Stimulated activated naive CD8-positive, alpha-beta T cell treated with anti-CD3 and anti-CD28 coated beads, Interleukin-15, Interleukin-2, amounts not matched to agents 100 ng/mL and 50 ng/mL, for 24 hours (primary cell): ENCODE measurements at regions not wholly inside any gene's neighbourhood (a gene's known extent, or its start where the extent isn't known, plus 50 kb on each side); places are given as distances from the start of the nearest gene placed in this dataset.

Experiments used
- H3K27ac Mint-ChIP-seq: one replicate; pipeline ENCODE4 v1.8.0; 2021; ENCODE audit warnings: mild to moderate bottlenecking, mixed read lengths
- H3K27me3 Mint-ChIP-seq: one replicate; pipeline ENCODE4 v1.8.0; 2021; ENCODE audit warnings: mixed read lengths
- H3K36me3 Mint-ChIP-seq: one replicate; pipeline ENCODE4 v1.8.0; 2021; ENCODE audit warnings: low read depth, mixed read lengths
- H3K4me1 Mint-ChIP-seq: one replicate; pipeline ENCODE4 v1.8.0; 2021; ENCODE audit warnings: low read depth, mixed read lengths
- H3K4me3 Mint-ChIP-seq: one replicate; pipeline ENCODE4 v1.8.0; 2021; ENCODE audit warnings: mild to moderate bottlenecking, mixed read lengths
- H3K9me3 Mint-ChIP-seq: one replicate; pipeline ENCODE4 v1.8.0; 2021; ENCODE audit warnings: mixed read lengths

DNA sequence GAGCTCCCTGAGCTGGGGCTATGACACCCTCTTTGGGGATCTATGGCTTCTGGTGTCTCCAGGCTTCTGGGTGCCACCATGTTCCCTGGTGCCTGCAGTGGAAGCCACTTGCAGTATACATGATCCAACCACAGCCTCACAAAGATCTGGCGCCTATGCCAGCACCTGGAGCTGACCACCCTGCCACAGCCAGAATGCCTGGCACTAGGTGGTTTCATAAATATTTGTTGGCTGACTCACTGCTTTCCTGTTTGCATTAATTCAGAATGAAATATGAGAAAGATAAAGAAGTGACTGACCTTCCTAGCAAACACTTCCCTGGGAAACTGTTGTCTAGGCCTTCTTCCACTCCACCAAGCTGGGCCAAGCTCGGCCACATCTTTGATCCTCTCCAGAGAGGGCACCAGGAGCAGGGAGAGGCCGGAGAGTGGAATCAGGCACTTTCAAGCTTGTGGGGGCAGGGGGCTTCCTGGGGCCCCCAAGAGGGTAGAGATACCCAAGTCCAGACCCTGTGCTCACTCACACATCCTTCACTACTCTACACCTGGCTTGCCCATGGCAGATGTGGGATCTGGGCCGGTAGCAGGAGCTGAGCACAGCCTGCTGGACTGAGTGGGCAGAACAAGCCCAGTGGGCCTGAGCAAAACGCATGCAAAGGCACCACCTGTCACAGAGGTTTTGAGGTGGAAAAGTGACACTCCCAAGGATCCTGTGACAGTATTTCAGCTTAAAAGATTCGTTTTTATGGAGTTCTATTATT lies 565.7 kb downstream of the SLC4A3 start:
- no peak overlapping the region for H3K27ac Mint-ChIP-seq
- H3K4me3 Mint-ChIP-seq: no peak overlapping the region
- H3K36me3 Mint-ChIP-seq: no peaks in the 10 kb centered on the region
- no peaks in the 10 kb centered on the region for H3K4me1 Mint-ChIP-seq
- H3K9me3 Mint-ChIP-seq: peaks cover 9% of the 10 kb centered on the region
- H3K27me3 Mint-ChIP-seq: no peaks in the 10 kb centered on the region

- no peaks in the 10 kb centered on the region for H3K4me1 Mint-ChIP-seq
- no peaks in the 10 kb centered on the region for H3K36me3 Mint-ChIP-seq
- peaks cover 9% of the 10 kb centered on the region for H3K9me3 Mint-ChIP-seq
- H3K27me3 Mint-ChIP-seq: no peaks in the 10 kb centered on the region
- no peak overlapping the region for H3K27ac Mint-ChIP-seq
- no peak overlapping the region for H3K4me3 Mint-ChIP-seq
These were observed 567.5 kb downstream of the SLC4A3 start for GRCh38 chr2:220194630-220195584.

DNA sequence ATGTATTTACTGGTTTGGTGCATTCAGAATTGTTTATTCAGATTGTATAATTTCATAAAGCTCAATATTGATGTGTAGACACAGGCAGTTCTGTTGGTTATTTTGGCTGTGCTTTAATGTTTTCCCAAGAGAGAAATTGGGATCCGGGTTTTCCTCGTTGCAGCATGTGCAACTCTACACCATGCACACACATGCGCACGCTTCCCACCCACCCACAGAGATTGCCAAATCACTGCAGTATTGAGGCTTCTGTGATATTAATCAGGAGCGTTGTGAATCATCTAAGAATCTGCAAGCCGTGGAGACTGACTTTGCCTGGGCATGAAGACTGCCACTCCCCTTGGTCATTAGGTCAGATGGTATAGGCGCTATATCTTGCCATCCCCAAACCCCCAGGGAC lies 571.5 kb downstream of the SLC4A3 start:
- H3K4me1 Mint-ChIP-seq: no peaks in the 10 kb centered on the region

DNA sequence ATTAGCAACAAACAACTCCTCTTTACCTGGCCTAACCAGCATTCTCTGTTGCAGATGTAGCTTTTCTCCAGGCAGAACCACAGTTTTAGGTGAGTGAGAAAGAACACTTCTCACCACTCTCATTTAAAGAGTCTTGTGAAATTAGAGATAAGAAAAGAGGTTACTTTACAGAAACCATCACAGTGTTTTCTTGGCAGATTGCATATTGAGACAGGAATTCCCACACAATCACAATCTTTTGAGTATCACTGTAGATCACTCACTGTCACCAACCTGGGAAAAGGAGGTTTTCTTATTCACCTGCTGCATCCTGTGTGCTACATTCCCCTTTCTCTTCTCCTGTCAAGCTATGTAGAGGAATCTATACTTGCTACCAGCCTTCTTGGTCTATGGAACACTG lies 574.6 kb downstream of the SLC4A3 start:
- Mint-ChIP-seq H3K9me3 (peaks cover 6% of the 10 kb centered on the region), H3K4me3 (no peak overlapping the region), H3K27ac (no peak overlapping the region), H3K4me1 (no peaks in the 10 kb centered on the region), H3K27me3 (no peaks in the 10 kb centered on the region), H3K36me3 (no peaks in the 10 kb centered on the region)

More for the DNA sequence above, 571.5 kb downstream of the SLC4A3 start:
- no peaks in the 10 kb centered on the region for H3K36me3 Mint-ChIP-seq
- H3K9me3 Mint-ChIP-seq: peaks cover 11% of the 10 kb centered on the region
- H3K27me3 Mint-ChIP-seq: no peaks in the 10 kb centered on the region
- no peak overlapping the region for H3K27ac Mint-ChIP-seq
- H3K4me3 Mint-ChIP-seq: no peak overlapping the region

- Mint-ChIP-seq H3K27me3 (no peaks in the 10 kb centered on the region), H3K4me3 (no peak overlapping the region), H3K36me3 (no peaks in the 10 kb centered on the region), H3K9me3 (peaks cover 4% of the 10 kb centered on the region), H3K4me1 (no peaks in the 10 kb centered on the region), H3K27ac (no peak overlapping the region)
These were observed 581.7 kb downstream of the SLC4A3 start for GRCh38 chr2:220209093-220209492.

DNA sequence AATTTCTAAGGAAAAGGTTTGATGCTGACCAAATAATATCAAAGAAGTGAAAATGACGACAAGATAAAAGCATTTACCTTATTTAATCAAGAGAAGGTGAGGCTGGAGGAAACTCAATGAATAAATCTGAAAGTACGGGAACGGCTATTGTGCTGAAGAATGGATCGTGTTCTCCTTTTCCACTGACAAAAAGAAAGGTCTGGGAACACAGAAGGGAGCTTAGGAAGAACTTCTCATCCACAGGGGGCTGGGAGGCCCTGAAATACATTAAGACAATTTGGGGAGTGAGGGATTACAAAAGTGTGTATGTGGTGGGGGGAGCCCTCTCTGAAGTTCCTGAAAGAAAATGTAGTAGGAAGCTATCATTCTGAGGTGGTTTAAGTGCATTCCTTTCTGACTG lies 582.3 kb downstream of the SLC4A3 start:
- Mint-ChIP-seq H3K4me3 (no peak overlapping the region), H3K9me3 (peaks cover 4% of the 10 kb centered on the region), H3K27me3 (no peaks in the 10 kb centered on the region), H3K36me3 (no peaks in the 10 kb centered on the region), H3K27ac (no peak overlapping the region), H3K4me1 (no peaks in the 10 kb centered on the region)

DNA sequence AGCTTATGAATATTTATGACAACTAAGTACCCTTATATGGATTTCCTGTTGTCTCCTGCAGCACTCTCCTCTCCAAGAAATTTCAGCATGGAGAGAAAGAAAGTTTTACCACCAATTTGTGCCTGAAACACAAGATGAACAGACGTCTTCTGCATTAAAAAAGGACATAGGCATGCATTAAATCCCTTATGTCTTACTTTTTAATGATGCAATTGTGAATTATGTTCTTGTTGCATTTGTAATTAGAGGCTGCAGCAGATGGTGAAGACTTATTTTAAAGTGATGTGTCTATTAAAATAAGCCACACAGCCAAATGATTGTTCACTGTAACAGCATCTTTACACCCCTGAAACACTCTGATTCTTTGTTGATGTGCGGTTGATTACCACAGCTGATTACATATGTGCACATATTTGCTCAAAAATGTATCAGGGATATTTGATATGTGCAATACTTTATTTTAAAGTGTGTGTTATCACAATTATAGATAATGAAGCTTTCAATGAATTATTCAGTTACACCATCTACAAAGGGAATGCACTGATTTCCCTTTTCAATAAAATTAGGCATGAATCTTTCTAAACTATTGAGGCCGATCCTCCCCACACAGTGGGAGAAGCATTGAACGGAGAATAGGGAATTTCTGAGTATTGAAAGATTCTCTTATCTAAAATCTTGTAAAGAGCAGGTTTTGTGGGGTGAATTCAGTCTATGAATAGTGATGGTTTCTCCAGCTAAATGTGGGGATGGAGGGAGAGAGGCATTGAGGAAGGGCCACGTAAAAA lies 585.1 kb downstream of the SLC4A3 start:
- no peaks in the 10 kb centered on the region for H3K4me1 Mint-ChIP-seq
- H3K36me3 Mint-ChIP-seq: no peaks in the 10 kb centered on the region
- no peak overlapping the region for H3K27ac Mint-ChIP-seq
- peaks cover 4% of the 10 kb centered on the region for H3K9me3 Mint-ChIP-seq
- H3K4me3 Mint-ChIP-seq: no peak overlapping the region
- no peaks in the 10 kb centered on the region for H3K27me3 Mint-ChIP-seq

- H3K9me3 Mint-ChIP-seq: peaks cover under 1% of the 10 kb centered on the region
- H3K36me3 Mint-ChIP-seq: no peaks in the 10 kb centered on the region
- H3K4me1 Mint-ChIP-seq: no peaks in the 10 kb centered on the region
- no peak overlapping the region for H3K27ac Mint-ChIP-seq
- H3K27me3 Mint-ChIP-seq: no peaks in the 10 kb centered on the region
- no peak overlapping the region for H3K4me3 Mint-ChIP-seq
These were observed 588.4 kb downstream of the SLC4A3 start for GRCh38 chr2:220215785-220216184.

GRCh38 chr2:220219371-220219770 lies 591.9 kb downstream of the SLC4A3 start:
- Mint-ChIP-seq H3K36me3 (no peaks in the 10 kb centered on the region), H3K9me3 (no peaks in the 10 kb centered on the region), H3K27me3 (no peaks in the 10 kb centered on the region), H3K4me3 (no peak overlapping the region), H3K4me1 (no peaks in the 10 kb centered on the region), H3K27ac (no peak overlapping the region)

- Mint-ChIP-seq H3K4me3 (no peak overlapping the region), H3K27me3 (no peaks in the 10 kb centered on the region), H3K36me3 (no peaks in the 10 kb centered on the region), H3K4me1 (no peaks in the 10 kb centered on the region), H3K27ac (no peak overlapping the region), H3K9me3 (no peaks in the 10 kb centered on the region)
These were observed 592.6 kb downstream of the SLC4A3 start for GRCh38 chr2:220220009-220220408.

DNA sequence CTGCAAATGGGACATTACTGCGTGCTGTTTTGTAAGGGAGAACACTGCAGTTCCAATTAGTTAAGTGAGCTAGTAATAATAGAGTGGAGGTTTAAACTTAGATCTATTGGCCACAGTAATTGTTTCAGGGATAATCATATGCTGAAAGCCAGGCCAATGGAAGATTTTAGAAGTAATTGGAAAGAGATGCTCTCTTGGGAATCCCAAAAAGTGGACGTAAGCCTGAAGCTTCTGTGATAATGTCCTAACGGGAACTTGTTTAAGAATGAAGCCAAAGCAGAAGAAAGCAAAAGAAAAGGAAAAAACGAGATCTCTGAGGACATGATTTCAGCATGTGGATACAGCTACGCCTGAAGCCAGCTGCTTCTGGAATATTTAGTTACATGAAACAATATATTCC lies 594.6 kb downstream of the SLC4A3 start:
- no peaks in the 10 kb centered on the region for H3K36me3 Mint-ChIP-seq
- no peaks in the 10 kb centered on the region for H3K9me3 Mint-ChIP-seq
- H3K4me1 Mint-ChIP-seq: no peaks in the 10 kb centered on the region
- no peak overlapping the region for H3K4me3 Mint-ChIP-seq
- H3K27me3 Mint-ChIP-seq: no peaks in the 10 kb centered on the region
- no peak overlapping the region for H3K27ac Mint-ChIP-seq

DNA sequence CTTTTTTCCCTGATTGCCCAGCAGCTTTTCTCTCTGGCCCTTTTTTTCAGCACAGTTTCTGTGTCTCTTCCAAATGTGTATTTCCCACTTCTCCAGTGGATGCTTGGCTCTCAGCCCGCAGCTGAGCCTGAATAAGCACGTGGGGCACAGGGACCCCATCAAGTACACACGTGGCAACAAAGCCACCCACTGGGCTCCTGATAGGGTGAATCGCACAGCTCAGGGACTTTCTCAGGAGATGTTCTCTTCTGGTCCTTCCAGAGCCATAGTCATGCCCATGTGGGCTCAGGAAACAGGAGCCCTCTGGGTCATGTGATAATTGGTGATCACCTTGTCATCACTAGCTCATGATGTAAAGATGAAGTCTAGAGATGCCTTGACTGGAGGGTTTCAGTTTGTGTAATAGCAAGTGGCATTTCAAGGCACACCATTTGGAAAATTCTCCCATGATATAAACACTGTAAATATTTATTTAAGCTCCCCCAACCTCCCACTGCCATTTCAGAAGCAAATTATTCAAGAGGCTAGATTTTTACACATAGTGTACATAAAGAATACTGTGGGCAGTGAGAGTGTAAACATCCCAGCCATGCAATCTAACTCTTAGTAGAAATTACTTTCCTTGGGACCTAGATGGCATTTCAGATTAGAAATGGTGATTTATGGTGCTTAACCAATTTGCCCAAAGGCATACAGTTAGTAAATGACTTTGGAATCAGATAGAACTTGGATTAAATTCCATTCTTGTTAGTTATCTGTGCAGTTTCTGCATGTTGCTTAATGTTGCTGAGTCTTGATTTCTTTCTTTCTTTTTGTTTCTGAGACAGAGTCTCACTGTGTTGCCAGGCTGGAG lies 597.5 kb downstream of the SLC4A3 start:
- no peaks in the 10 kb centered on the region for H3K27me3 Mint-ChIP-seq
- no peak overlapping the region for H3K27ac Mint-ChIP-seq
- no peaks in the 10 kb centered on the region for H3K4me1 Mint-ChIP-seq
- no peaks in the 10 kb centered on the region for H3K36me3 Mint-ChIP-seq
- no peak overlapping the region for H3K4me3 Mint-ChIP-seq
- H3K9me3 Mint-ChIP-seq: peaks cover 6% of the 10 kb centered on the region

DNA sequence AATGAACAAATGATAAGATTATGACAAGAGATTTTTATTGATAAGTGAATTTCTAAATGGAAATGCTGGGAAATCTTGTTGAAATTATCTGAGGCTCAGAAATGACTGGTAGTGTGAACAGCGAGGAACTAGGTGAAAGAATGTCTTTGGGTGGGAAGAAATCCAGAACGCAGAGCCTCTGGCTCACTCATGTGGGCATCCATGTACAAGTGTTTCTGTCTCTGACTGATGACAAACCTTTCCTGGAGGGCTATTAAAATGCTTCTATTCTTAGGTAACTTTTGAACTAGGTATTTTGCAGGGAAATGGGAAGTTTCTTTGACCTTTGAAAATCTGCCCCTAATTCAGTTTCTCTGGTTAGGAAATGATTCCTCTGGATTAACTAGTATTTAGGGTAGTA lies 598.6 kb downstream of the SLC4A3 start:
- H3K27ac Mint-ChIP-seq: no peak overlapping the region
- H3K36me3 Mint-ChIP-seq: no peaks in the 10 kb centered on the region
- peaks cover 6% of the 10 kb centered on the region for H3K9me3 Mint-ChIP-seq
- no peaks in the 10 kb centered on the region for H3K4me1 Mint-ChIP-seq
- H3K27me3 Mint-ChIP-seq: no peaks in the 10 kb centered on the region
- no peak overlapping the region for H3K4me3 Mint-ChIP-seq

GRCh38 chr2:220226546-220226945 lies 599.1 kb downstream of the SLC4A3 start:
- no peaks in the 10 kb centered on the region for H3K27me3 Mint-ChIP-seq
- no peak overlapping the region for H3K27ac Mint-ChIP-seq
- H3K4me1 Mint-ChIP-seq: no peaks in the 10 kb centered on the region
- H3K9me3 Mint-ChIP-seq: peaks cover 6% of the 10 kb centered on the region
- H3K36me3 Mint-ChIP-seq: no peaks in the 10 kb centered on the region
- no peak overlapping the region for H3K4me3 Mint-ChIP-seq
